ENCODE measurements at regions not wholly inside any gene's neighbourhood (a gene's known extent, or its start where the extent isn't known, plus 50 kb on each side); places are given as distances from the start of the nearest gene placed in this dataset.

DNA sequence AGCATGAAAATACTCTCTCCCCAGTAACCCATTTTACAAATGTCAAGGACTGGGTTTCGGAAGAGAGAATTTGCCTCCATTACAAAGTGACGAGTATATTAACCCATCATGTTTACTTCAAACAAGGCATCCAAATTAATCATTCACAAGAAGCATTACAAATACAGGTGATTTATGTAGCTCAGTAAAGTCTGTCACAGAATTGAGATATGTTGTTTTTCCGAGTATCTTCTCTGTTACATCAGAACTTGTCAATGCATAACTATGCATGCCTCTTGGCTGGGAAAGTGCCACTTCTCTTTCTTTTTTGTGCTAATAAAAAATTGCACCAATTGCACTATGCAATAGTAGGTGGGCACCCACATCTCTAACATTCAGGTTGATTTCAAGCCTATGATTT, 158.2 kb downstream of the AREG start:
- no peak overlapping the region for H2AFZ ChIP-seq (ENCODE audit: low read length)
- BruUV-seq (replicated peaks): no TSS peak
- no peak for TF ChIP-seq KDM5B (CRISPR knock-in tag; IDR thresholded peaks at IDR 0.05; ENCODE audit: borderline replicate concordance)
- no peak for TF ChIP-seq CBX1 (IDR thresholded peaks at IDR 0.05; ENCODE audit: low read depth)
- TF ChIP-seq, protein P1, sequence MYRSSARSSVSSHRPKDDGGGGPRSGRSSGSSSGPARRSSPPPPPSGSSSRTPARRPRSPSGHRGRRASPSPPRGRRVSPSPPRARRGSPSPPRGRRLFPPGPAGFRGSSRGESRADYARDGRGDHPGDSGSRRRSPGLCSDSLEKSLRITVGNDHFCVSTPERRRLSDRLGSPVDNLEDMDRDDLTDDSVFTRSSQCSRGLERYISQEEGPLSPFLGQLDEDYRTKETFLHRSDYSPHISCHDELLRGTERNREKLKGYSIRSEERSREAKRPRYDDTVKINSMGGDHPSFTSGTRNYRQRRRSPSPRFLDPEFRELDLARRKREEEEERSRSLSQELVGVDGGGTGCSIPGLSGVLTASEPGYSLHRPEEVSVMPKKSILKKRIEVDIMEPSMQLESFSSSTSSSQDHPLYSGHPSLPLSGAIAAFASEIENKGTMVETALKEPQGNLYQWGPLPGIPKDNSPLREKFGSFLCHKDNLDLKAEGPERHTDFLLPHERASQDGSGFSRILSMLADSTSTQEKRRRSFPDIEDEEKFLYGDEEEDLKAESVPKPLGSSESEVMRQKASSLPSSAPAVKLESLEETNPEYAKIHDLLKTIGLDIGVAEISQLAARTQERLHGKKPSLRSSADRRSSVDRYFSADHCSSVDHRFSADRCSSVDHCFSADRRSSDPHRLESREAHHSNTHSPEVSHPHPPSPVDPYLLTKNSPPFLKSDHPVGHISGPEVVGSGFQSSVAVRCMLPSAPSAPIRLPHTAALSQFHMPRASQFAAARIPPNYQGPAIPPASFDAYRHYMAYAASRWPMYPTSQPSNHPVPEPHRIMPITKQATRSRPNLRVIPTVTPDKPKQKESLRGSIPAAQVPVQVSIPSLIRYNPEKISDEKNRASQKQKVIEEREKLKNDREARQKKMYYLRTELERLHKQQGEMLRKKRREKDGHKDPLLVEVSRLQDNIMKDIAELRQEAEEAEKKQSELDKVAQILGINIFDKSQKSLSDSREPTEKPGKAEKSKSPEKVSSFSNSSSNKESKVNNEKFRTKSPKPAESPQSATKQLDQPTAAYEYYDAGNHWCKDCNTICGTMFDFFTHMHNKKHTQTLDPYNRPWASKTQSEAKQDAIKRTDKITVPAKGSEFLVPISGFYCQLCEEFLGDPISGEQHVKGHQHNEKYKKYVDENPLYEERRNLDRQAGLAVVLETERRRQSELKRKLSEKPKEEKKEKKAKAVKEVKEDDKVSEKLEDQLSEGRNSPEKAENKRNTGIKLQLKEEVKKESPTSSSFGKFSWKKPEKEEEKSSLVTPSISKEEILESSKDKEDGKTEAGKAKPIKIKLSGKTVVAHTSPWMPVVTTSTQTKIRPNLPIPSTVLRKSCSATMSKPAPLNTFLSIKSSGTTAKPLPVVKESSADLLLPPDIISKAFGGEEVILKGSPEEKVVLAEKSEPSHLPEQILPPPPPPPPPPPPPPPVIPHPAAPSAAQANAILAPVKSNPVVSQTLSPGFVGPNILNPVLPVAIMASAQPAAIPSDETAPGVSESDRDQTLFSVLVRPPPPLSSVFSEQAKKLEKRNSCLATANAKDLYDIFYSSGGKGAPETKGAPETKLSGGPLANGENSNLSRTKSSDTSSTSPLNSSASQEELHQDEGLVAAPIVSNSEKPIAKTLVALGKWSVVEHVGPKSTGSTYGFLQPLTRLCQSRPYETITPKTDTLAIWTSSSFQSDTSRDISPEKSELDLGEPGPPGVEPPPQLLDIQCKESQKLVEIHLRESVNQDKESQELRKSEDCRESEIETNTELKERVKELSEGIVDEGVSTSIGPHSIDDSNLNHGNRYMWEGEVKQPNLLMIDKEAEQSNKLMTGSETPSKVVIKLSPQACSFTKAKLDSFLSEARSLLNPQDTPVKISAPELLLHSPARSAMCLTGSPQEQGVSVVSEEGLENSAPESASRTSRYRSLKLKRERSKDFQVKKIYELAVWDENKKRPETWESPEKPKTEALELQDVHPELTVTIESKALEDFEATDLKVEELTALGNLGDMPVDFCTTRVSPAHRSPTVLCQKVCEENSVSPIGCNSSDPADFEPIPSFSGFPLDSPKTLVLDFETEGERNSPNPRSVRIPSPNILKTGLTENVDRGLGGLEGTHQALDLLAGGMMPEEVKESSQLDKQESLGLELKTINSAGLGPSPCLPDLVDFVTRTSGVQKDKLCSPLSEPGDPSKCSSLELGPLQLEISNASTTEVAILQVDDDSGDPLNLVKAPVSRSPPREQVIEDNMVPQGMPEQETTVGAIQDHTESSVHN (CRISPR knock-in tag; IDR thresholded peaks at IDR 0.05): no peak
- no peak for TF ChIP-seq NFYC (CRISPR knock-in tag; IDR thresholded peaks at IDR 0.05)
- no peak for TF ChIP-seq ZBTB1 (CRISPR knock-in tag; IDR thresholded peaks at IDR 0.05; ENCODE audit: borderline replicate concordance)
- TF ChIP-seq, protein P2, sequence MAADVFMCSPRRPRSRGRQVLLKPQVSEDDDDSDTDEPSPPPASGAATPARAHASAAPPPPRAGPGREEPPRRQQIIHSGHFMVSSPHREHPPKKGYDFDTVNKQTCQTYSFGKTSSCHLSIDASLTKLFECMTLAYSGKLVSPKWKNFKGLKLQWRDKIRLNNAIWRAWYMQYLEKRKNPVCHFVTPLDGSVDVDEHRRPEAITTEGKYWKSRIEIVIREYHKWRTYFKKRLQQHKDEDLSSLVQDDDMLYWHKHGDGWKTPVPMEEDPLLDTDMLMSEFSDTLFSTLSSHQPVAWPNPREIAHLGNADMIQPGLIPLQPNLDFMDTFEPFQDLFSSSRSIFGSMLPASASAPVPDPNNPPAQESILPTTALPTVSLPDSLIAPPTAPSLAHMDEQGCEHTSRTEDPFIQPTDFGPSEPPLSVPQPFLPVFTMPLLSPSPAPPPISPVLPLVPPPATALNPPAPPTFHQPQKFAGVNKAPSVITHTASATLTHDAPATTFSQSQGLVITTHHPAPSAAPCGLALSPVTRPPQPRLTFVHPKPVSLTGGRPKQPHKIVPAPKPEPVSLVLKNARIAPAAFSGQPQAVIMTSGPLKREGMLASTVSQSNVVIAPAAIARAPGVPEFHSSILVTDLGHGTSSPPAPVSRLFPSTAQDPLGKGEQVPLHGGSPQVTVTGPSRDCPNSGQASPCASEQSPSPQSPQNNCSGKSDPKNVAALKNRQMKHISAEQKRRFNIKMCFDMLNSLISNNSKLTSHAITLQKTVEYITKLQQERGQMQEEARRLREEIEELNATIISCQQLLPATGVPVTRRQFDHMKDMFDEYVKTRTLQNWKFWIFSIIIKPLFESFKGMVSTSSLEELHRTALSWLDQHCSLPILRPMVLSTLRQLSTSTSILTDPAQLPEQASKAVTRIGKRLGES (CRISPR knock-in tag; IDR thresholded peaks at IDR 0.05; ENCODE audit: borderline replicate concordance): no peak
- TF ChIP-seq JUNB (CRISPR knock-in tag; IDR thresholded peaks at IDR 0.05; ENCODE audit: borderline replicate concordance): no peak
- no peak for TF ChIP-seq ZNF552 (CRISPR knock-in tag; IDR thresholded peaks at IDR 0.05; ENCODE audit: borderline replicate concordance)
- no peak for DNase-seq (ENCODE audit: low spot score)
- no peaks in the 10 kb centered on the region for H4K20me1 ChIP-seq (ENCODE audit: insufficient read depth, low read length)
- H3K27ac ChIP-seq (ENCODE audit: extremely low read length, insufficient read depth, low read length): no peak overlapping the region
- WGBS (ENCODE audit: low lambda C conversion rate): 59% methylated on average over 3 of the region's 3 CpGs
- intact Hi-C loops (cut with micrococcal nuclease; ENCODE audit: unreplicated experiment) (no loop called here), in situ Hi-C loops (cut with HindIII; ENCODE audit: extremely low pct_ligation_motif_present, low pct_unique_long_range_greater_than_20kb) (no loop called here)
- H3K4me1 ChIP-seq (ENCODE audit: insufficient read depth, low read length): no peaks in the 10 kb centered on the region
- H3K4me3 ChIP-seq (replicated peaks in 1 of 3; ENCODE audit: insufficient read depth in 1 of 3, low read depth in 2 of 3, low read length in 3 of 3): no peak overlapping the region
- H3K79me2 ChIP-seq (ENCODE audit: insufficient read depth, low read length): no peaks in the 10 kb centered on the region
- ChIA-PET CTCF (ENCODE audit: low intra/inter-chr PET ratio, low total read pairs) (no interaction called here), POLR2A (no interaction called here)
- ATAC-seq: no peak
- no peaks in the 10 kb centered on the region for H3K36me3 ChIP-seq (replicated peaks in 1 of 2; ENCODE audit: control insufficient read depth in 1 of 2, insufficient read depth in 2 of 2, low read length in 2 of 2)
- no peak overlapping the region for H3K9ac ChIP-seq (ENCODE audit: insufficient read depth, low read depth, low read length)
- no peak for FAIRE-seq
- H3K9me3 ChIP-seq (ENCODE audit: low read length): no peaks in the 10 kb centered on the region
- no peaks in the 10 kb centered on the region for H3K27me3 ChIP-seq (ENCODE audit: control insufficient read depth in 1 of 2, insufficient read depth in 2 of 2, low read length in 2 of 2)
- H3K4me2 ChIP-seq (ENCODE audit: low read depth, low read length): no peak overlapping the region
